ENCODE measurements at regions not wholly inside any gene's neighbourhood (a gene's known extent, or its start where the extent isn't known, plus 50 kb on each side); places are given as distances from the start of the nearest gene placed in this dataset.
"Not testable (repeated sequence)": the region's sequence is repeated elsewhere in the genome, so short reads cannot be mapped to it uniquely, and the experiment has no call there.

DNA sequence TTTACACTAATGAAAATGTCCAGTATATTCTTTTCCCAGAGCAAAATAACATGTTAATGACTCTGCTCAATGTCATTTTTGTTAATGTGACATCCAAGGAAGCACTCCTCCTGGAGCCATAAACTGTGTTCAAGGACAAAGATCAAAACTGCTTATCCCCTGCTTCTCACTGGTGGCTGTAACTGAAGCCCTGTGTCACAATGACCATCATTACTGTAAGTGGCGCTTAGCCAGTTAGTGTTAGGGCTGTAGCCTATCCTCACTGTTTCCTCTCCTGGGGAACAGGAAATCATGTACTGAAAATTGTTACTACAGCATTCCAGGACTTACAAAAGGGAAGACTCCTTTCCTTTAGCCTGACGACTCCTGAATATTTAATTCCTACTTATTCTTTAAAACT lies 71.7 kb upstream of the COX7C start:
- no peak for DNase-seq (ENCODE audit: low read depth)

- no peak for DNase-seq (ENCODE audit: low read depth)
Observed at GRCh38 chr5:86546582-86546981, 71.2 kb upstream of the COX7C start.

DNA sequence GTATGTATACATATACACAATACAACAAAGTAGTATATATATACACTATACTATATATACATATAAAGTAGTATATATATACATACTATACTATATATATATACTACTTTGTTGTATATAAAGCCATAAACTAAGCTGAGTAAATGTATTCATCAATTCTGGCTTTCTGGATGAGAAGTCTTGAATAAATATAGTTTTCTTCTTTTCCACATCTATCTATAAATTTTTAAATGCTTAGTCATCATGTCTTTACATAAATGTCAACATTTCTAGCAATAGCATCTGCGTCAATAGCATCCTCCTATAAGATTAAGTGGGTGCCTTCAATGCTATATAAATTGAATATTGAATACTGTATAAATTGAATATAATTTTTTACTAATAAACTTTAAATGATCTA lies 63.1 kb upstream of the COX7C start:
- no peak for DNase-seq (ENCODE audit: low read depth)

- DNase-seq (ENCODE audit: low read depth): no peak
Observed at GRCh38 chr5:86557920-86558319, 59.8 kb upstream of the COX7C start.

- DNase-seq (ENCODE audit: low read depth): no peak
Observed at GRCh38 chr5:86565197-86565789, 52.4 kb upstream of the COX7C start.

GRCh38 chr5:86566030-86566429 lies 51.7 kb upstream of the COX7C start:
- DNase-seq (ENCODE audit: low read depth): not testable (repeated sequence)
